Mucosa of gallbladder (tissue), 1 donor: ENCODE measurements at regions not wholly inside any gene's neighbourhood (a gene's known extent, or its start where the extent isn't known, plus 50 kb on each side); places are given as distances from the start of the nearest gene placed in this dataset.

ENCODE experiments used
- DNase-seq: peaks from one replicate; pipeline ENCODE4 v3.0.0-alpha.2; 2020; ENCODE audit warnings: low spot score
- donor health status: DM: no; HTN: no; CAD: no.

GRCh38 chr9:80648336-80648735 lies 1041.0 kb downstream of the TLE1 start:
- no peak for DNase-seq

- no peak for DNase-seq
These were observed 1043.1 kb downstream of the TLE1 start for GRCh38 chr9:80646211-80646610.

GRCh38 chr9:80644044-80644443 lies 1045.3 kb downstream of the TLE1 start:
- no peak for DNase-seq

GRCh38 chr9:80635065-80635464 lies 1054.3 kb downstream of the TLE1 start:
- DNase-seq = no peak

- no peak for DNase-seq
These were observed 1057.3 kb downstream of the TLE1 start for GRCh38 chr9:80632041-80632440.

GRCh38 chr9:80622508-80622907 lies 1050.7 kb downstream of the TLE4 start:
- no peak for DNase-seq

- DNase-seq = no peak
These were observed 1047.6 kb downstream of the TLE4 start for GRCh38 chr9:80619356-80619755.

GRCh38 chr9:80615964-80616363 lies 1044.2 kb downstream of the TLE4 start:
- DNase-seq = no peak

- no peak for DNase-seq
These were observed 1034.0 kb downstream of the TLE4 start for GRCh38 chr9:80605793-80606192.

- DNase-seq = no peak
These were observed 1033.4 kb downstream of the TLE4 start for GRCh38 chr9:80605129-80605528.

GRCh38 chr9:80602291-80602690 lies 1030.5 kb downstream of the TLE4 start:
- no peak for DNase-seq

- DNase-seq = no peak
These were observed 1024.8 kb downstream of the TLE4 start for GRCh38 chr9:80596579-80596978.

GRCh38 chr9:80595192-80595591 lies 1023.4 kb downstream of the TLE4 start:
- no peak for DNase-seq

GRCh38 chr9:80592413-80592812 lies 1020.6 kb downstream of the TLE4 start:
- DNase-seq = no peak

GRCh38 chr9:80586786-80587330 lies 1015.1 kb downstream of the TLE4 start:
- DNase-seq = no peak

- DNase-seq = no peak
These were observed 1000.2 kb downstream of the TLE4 start for GRCh38 chr9:80571953-80572352.

GRCh38 chr9:80569236-80569635 lies 997.5 kb downstream of the TLE4 start:
- DNase-seq = no peak

- no peak for DNase-seq
These were observed 989.8 kb downstream of the TLE4 start for GRCh38 chr9:80561526-80561925.

- no peak for DNase-seq
These were observed 989.2 kb downstream of the TLE4 start for GRCh38 chr9:80560976-80561375.

- no peak for DNase-seq
These were observed 985.5 kb downstream of the TLE4 start for GRCh38 chr9:80557256-80557655.

- DNase-seq = no peak
These were observed 984.9 kb downstream of the TLE4 start for GRCh38 chr9:80556631-80557030.

GRCh38 chr9:80555782-80556325 lies 984.1 kb downstream of the TLE4 start:
- no peak for DNase-seq

- no peak for DNase-seq
These were observed 983.1 kb downstream of the TLE4 start for GRCh38 chr9:80554856-80555255.

GRCh38 chr9:80554301-80554700 lies 982.5 kb downstream of the TLE4 start:
- DNase-seq = no peak
